ENCODE measurements at regions not wholly inside any gene's neighbourhood (a gene's known extent, or its start where the extent isn't known, plus 50 kb on each side); places are given as distances from the start of the nearest gene placed in this dataset.

DNA sequence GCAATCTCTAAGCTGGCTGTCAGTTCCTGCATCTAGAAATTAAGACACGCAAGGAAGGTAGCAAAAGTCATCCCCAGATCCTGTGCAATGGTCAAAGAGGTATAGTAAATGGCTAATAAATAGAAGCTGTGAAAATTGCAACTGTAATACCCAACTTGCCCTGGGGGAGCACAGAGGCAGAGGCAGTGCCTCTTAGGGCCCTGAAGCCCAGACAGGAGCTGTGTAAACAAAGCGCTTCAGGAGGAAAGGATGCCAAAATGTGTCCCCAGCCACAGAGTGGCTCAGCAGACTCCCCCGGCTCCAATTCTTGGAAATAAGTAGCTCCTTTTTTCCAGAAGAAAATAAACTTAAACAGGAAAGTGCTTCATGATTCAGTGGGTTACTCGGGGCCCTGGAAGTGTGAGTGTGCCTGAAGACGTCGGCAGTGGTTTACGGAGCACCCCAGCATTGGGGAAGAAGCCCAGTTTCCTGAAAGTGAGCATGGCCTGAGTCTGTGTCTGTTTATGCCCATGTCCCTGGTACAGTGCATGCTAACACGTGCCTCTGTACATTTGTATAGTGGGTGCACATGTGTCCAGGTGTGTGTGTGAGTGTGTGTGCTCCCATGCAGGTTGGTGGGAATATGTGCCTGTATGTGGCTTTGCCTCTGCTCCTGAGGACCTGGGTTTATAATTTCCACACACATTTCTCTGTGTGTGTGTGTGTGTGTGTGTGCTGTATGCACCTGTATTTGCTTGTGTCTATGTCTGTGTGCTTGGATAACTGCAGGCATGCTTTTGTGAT is 246.7 kb downstream of the MAFB start:
- TF ChIP-seq, protein P1, sequence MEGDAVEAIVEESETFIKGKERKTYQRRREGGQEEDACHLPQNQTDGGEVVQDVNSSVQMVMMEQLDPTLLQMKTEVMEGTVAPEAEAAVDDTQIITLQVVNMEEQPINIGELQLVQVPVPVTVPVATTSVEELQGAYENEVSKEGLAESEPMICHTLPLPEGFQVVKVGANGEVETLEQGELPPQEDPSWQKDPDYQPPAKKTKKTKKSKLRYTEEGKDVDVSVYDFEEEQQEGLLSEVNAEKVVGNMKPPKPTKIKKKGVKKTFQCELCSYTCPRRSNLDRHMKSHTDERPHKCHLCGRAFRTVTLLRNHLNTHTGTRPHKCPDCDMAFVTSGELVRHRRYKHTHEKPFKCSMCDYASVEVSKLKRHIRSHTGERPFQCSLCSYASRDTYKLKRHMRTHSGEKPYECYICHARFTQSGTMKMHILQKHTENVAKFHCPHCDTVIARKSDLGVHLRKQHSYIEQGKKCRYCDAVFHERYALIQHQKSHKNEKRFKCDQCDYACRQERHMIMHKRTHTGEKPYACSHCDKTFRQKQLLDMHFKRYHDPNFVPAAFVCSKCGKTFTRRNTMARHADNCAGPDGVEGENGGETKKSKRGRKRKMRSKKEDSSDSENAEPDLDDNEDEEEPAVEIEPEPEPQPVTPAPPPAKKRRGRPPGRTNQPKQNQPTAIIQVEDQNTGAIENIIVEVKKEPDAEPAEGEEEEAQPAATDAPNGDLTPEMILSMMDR (conservative IDR thresholded peaks at IDR 0.05; ENCODE audit: control insufficient read depth, insufficient read depth, low read depth, low read length): peak; percentile 23
- peak; percentile 14 for DNase-seq (ENCODE audit: low read depth)
- no peak overlapping the region for H3K4me3 ChIP-seq (ENCODE audit: control insufficient read depth, low read depth, low read length)

DNA sequence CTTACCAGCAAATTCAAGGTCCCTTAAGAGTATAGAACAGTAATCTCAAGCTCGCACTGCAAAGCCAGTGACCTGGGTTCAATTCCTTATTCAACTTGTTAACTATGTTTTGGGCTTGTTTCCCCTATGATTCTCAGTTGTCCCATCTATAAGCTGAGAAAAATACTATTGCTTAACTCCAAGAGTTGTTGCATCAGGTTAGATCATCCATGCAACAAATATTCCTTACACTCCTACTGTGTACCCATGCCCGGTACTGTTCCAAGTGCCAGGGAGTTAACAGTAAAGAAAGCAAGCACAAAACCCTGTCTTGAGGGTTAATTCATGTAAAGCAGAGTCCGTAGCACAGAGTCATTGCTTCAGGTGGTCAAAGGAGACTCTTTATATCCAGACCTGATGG is 247.3 kb downstream of the MAFB start:
- no peak overlapping the region for H3K4me3 ChIP-seq (ENCODE audit: control insufficient read depth, low read depth, low read length)

DNA sequence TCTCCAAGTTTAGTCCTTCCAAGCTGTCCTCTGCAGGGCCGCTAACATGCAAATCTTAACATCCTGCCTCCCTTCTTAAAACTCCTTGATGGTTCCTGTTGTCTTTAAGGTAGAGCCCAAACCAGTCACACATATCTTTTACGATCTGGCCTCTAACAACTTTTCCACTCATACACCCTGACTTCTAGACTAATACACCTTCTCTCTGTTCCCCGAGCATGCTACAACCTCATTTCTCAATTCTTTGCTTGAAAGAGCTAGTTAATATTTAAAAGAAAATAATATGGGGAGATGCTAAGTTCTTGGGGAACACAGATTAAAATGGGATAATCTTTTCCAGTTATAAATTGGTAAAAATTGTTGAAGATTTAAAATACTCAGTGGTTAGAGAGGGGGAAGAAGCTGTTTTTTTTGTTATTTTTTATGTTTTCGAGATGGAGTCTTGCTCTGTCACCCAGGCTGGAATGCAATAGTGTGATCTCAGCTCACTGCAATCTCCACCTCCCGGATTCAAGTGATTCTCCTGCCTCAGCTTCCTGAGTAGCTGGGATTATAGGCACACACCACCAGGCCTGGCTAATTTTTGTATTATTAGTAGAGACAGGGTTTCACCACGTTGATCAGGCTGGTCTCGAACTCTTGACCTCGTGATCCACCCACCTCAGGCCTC is 250.7 kb downstream of the MAFB start:
- H3K4me3 ChIP-seq (ENCODE audit: control insufficient read depth, low read depth, low read length): no peak overlapping the region
- DNase-seq (ENCODE audit: low read depth): no peak
- TF ChIP-seq, protein P1 (conservative IDR thresholded peaks at IDR 0.05; ENCODE audit: control insufficient read depth, insufficient read depth, low read depth, low read length): no peak

More for the DNA sequence above, 247.3 kb downstream of the MAFB start:
- DNase-seq (ENCODE audit: low read depth): no peak
- TF ChIP-seq, protein P1 (conservative IDR thresholded peaks at IDR 0.05; ENCODE audit: control insufficient read depth, insufficient read depth, low read depth, low read length): no peak

DNA sequence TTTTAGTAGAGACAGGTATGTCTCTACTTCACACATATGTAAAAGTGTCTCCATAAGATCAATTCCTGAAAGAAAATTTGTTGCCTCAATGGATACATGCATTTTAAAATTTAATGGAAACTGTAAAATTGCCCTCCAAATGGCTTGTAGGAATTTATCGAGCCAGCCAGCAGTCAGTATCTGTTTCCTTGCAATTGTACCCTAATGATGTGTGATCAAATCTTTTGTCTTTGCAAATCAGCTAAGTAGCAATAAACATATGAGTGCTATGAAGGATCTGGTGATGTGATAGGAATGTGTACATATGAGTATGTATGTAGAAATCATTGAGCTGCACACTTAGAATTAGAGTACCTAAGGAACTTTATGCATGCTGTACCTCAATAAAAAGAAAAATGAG is 253.0 kb downstream of the MAFB start:
- no peak overlapping the region for H3K4me3 ChIP-seq (ENCODE audit: control insufficient read depth, low read depth, low read length)
- DNase-seq (ENCODE audit: low read depth): no peak
- TF ChIP-seq, protein P1 (conservative IDR thresholded peaks at IDR 0.05; ENCODE audit: control insufficient read depth, insufficient read depth, low read depth, low read length): no peak

DNA sequence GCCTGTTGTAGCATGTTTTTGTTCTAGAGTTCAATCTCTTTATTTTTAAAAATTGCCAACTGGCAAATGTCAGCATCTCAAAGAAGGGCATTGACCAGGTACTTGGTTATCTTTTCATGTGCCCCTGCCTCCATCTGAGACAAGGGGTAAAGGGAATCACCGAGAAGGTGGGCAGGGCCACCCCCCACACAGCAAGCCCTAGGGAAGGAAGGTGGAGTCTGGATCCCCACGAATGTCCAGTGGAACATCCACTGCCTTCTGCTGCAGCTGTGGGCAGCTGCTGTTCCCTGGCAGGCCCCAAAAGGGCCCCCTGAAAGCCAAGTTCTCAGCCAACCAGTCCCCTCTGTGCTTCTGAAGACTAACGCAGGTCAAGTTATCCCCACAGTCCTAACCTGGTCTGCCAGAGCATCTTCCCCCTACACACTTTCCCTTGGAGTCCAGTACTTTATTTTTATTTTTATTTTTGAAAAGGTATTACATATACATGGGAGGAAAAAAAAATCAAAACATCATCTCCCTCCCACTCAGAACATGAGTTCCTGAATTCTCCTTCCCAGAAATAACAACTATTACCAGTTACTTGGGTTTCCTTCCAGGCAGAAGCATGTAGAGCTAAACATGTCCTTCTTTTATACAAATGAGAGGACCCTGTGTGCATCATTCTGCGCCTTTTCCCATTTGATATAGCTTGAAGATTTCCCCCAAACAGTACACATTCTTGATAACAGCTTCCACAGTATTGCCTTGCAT is 253.7 kb downstream of the MAFB start:
- TF ChIP-seq, protein P1 (conservative IDR thresholded peaks at IDR 0.05; ENCODE audit: control insufficient read depth, insufficient read depth, low read depth, low read length): no peak
- DNase-seq (ENCODE audit: low read depth): no peak
- no peak overlapping the region for H3K4me3 ChIP-seq (ENCODE audit: control insufficient read depth, low read depth, low read length)

DNA sequence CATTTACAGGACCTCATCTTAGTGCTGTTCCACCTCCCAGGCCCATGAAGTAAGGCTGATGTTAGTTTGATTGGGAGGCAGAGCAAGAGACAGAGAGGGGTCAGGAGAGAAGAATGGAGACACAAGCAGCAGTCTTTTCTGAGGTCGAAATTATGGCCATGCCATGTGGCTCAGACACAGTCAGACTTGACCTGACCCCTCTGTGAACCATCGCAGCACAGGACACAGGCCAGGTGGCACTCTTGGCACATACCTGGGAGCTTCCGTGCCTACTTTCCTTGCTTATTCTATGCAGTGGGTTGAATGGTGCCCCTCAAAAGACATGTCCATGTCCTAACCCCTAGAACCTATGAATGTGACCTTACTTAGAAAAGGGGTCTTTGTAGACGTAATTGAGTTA is 254.9 kb downstream of the MAFB start:
- no peak for DNase-seq (ENCODE audit: low read depth)
- H3K4me3 ChIP-seq (ENCODE audit: control insufficient read depth, low read depth, low read length): no peak overlapping the region
- TF ChIP-seq, protein P1 (conservative IDR thresholded peaks at IDR 0.05; ENCODE audit: control insufficient read depth, insufficient read depth, low read depth, low read length): no peak
